COR-L47 (cell line): ENCODE measurements at regions not wholly inside any gene's neighbourhood (a gene's known extent, or its start where the extent isn't known, plus 50 kb on each side); places are given as distances from the start of the nearest gene placed in this dataset.

ENCODE experiments used
- DNase-seq: peaks from one replicate; lab custom pipeline; 2025; lab: John Stamatoyannopoulos, UW

GRCh38 chr14:100399052-100399849 is 76.1 kb downstream of the SLC25A47 start:
- no peak for DNase-seq

- DNase-seq: no peak
These were observed 77.0 kb downstream of the SLC25A47 start for GRCh38 chr14:100400115-100400514.

- DNase-seq: no peak
These were observed 78.0 kb downstream of the SLC25A47 start for GRCh38 chr14:100401031-100401692.

- no peak for DNase-seq
These were observed 78.7 kb downstream of the SLC25A47 start for GRCh38 chr14:100401792-100402191.

DNA sequence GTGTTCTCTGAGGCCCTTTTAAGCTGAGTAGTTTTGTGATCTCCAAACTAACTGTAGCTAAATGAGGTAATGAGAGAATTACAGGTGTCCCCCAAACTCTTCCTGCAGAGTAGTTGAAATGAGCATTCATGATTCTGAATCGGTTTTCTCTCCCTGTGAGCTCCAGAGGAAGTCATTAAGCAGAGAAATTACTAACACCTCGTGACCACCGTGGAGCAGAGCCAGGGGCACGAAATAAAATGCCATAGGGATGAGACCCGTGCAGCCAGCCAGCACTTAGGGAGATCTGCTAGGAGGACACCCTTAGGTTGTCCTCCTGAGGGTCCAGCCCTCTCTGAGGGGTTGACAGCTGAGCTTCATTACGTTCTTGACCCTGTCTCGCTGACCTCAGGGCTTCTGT is 79.5 kb downstream of the SLC25A47 start:
- DNase-seq: peak; percentile 73

DNA sequence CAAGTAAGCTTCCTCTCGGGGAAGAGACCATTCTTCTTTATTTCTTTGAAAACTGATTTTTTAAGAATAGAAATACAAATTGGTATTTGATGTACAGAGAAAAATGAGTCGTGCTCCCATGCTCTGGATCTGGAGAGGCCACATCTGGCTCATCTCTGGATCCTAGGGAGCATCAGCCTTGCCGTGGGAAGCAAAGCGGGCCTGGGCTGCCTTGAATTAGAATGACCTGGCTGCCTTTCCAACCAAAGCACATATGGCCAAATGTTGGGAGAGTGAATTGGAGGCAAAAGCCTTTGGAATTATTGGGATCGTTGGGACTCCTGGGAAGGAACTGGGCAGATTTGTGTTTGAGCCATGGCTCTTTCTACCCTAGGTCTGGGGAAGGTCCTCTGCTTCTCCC is 80.0 kb downstream of the SLC25A47 start:
- no peak for DNase-seq

- no peak for DNase-seq
These were observed 80.7 kb downstream of the SLC25A47 start for GRCh38 chr14:100403802-100404365.

DNA sequence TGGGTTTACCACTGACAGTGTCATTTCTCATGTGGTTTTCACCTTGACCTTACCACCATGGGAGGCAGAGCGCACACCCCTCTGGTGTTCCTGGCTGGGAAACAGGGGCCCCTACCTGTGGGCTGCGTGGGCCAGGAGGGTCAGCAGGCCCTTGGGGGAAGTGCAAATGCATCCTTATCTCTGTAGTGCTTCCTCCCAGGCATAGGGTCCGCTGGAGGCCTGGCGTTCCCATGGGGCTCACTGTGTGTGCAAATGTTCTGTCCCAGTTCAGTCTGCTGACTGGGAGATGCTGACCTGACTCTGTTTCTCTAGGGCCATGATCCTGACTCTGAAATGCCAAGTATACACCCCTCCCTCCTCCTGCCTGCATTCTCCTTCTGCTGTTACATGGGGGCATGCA is 81.3 kb downstream of the SLC25A47 start:
- no peak for DNase-seq

DNA sequence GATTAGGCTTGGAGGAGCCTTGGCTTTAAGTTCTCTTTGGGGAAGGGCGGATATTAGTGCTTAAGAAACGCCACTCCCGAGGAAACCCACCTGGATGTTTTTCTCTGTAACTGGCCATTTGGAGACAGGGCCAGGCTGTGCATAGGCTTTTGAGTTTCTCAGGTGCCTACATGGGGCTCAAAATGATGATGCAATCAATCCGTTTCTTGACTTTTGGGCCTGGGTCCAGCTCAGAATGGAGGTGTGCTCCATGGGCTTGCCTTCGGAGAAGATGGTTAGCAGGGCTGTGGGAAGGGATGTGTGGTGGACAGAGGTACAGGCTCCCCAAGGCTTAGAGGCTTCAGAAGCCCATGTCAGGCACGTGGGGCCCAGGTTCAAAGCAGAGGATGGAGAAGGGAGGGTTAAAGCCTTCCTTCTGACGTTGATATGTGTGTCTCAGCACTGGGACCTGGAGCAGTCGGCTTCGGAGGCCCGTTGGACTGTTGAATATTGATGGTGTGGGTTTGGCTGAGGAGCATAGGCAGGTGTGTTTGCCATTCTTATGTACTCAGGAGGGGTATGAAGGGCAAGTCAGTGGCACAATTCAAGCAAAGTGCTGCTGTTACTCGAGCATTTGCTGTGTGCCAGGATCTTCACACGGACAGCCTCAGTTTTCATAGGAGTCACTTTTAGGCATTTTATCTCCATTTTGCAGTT is 82.8 kb downstream of the SLC25A47 start:
- DNase-seq: no peak

DNA sequence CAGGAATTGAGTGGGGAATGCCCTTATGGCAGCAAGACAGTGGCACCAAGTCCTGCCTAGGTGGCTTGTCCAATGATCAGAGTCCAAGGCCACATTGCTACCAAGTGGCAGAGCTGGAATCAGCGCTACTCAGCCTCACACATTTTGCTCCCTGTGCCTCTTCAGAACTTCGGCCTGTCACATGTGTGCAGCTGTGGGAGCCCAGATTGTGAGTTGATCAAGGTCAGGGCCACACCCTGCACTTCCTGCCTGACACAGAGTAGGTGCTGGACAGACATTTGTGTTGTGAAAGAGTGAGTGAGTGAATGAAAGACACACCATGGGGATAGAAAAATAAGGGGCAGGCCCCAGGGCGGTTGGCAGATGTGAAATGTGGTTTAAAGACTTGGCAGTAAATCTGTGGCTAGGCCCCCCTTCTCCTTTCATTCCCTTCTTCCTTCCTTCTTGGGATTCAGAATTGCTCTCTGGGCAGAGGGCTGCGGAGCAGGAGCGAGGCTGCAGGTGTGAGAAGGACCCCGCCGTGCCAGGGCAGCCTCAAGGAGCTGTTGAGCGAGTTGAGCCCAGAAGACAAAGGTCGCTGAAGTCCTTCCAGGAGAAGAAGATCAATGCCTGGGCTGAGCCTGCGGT is 83.5 kb downstream of the SLC25A47 start:
- no peak for DNase-seq

- no peak for DNase-seq
These were observed 84.4 kb downstream of the SLC25A47 start for GRCh38 chr14:100407376-100408102.

GRCh38 chr14:100408350-100409002 is 85.3 kb downstream of the SLC25A47 start:
- DNase-seq: no peak

DNA sequence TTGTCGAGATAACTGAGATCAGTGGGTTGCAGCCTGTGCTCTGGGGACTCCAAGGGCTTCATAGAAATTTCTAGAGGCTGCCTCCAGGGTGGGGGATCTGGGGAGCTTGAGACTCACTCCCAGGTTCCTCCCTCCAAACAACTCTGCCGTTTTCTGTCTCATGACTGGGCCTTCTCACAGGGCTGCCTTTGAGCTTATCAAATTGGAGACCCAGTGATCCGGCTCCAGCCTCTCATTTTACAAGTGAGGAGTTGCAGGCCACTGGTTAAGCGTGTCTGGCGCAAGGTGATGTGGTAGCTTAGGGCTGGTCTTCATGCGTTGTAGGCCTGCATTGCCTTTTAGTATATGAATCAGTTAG is 85.8 kb downstream of the SLC25A47 start:
- DNase-seq: no peak

DNA sequence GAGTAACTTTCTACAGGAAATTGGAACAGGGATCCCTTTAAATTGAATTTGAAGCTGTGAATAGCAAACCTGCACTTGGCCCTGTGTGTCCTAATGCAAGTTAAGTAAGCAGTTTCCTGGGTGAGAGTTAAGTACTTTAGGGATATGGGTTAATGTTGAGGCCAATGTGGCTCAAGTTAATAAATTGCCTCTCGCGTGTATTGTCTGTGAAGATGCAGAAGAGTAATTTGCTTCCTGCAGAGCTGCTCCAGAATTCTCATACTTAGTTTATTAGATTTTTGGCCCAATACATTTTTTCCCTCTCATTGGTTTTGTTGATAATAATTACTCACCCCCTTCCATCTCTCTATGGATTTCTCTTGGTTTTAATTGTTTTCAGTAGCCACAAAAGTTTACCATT is 86.5 kb downstream of the SLC25A47 start:
- no peak for DNase-seq

GRCh38 chr14:100410056-100410565 is 87.0 kb downstream of the SLC25A47 start:
- DNase-seq: no peak

DNA sequence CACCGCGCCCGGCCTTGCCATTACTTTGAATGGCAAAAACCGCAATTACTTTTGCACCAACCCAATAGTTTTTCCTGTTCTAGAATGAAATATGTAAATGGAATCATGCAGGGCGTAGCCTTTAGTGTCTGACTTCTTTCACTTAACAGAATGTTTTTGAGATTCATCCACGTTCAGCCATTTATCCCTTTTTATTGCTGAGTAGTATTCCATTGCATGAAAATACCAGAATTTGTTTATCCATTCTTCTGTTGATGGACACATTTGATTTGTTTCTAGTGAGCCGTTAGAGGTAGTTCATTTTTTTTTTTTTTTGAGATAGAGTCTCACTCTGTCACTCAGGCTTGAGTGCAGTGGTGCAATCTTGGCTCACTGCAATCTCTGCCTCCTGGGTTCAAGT is 90.6 kb downstream of the SLC25A47 start:
- DNase-seq: no peak

GRCh38 chr14:100415226-100415625 is 92.1 kb downstream of the SLC25A47 start:
- no peak for DNase-seq

DNA sequence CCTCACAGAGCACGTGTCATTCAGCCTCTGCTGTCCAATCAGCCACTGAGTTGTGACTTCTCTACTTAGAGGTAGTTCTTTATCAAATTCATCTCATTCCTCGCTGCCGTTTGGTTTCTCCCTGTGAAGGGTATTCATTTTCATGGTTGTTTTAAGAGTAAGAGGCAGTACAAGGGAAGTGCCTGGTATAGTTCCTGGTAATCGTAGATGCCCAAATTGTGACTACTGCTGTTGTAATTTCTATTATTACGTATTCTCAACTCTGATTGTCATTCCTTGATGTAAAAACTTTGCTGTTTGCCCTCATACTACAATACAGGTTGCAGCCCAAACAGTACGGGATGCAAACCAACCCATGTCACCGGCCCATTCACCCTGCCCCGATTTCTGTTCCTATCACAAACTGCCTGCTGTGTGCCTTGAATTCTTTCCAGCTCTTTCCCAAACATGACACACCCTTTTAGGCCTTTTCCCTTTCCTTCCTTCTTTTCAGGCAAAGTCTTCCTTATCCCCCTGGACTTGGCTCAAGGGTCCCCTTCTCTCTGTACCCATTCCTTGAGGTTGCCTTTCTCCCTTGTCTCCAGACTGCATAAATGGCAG is 93.0 kb downstream of the SLC25A47 start:
- DNase-seq: no peak

DNA sequence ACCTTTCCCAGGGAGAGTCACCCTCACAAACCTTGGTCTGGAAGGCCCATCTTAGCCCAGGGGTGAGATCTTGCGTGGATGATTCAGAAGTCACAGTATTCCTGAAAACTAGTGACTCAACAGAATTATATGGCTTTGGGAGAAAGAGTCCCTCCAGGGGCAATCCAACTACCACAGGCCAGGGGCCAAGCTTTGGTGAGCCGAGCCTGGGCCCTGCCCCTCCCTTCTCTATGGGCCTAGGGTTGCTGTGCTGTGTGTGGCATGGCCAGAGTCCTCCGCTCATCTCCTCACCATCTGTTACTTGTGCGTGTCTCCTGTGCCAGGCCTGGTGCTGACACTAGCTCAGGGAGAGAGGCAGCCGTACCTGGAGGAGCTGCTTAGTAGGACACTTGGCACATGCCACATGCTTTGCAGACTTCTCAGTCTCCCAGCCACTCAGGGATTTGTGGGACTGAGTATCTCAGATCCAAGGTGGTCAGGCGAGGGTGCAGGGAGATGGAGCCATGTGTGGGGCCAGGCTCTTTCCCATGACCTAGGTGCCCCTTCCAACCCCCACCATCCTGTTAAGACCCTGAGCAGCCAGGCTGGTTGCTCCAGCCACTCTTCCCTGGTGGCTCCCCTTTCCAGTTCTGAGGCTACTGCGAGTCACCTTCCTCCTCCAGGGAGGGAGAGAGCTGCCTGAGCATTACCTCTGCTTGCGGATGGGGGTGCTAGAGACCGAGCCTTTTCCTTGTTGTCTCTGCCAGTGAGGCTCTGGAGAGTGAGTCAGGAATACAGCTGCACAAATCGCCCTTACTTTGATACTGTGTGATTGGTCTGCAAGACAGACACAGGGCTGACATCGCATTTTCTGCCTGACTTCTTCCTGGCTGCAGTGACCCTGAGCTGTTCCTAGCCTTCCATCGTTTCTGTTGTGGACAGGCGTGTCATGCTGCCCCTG is 94.1 kb downstream of the SLC25A47 start:
- no peak for DNase-seq
